Left cardiac atrium (tissue), 4 donors: ENCODE measurements at regions not wholly inside any gene's neighbourhood (a gene's known extent, or its start where the extent isn't known, plus 50 kb on each side); places are given as distances from the start of the nearest gene placed in this dataset.
A peak's percentile ranks its signal among the peaks of the same experiment; 100 is the strongest.

Experiments used
- ATAC-seq, 2 donors: fragments of 200-7000 bp; cut with Tn5 transposase; one replicate each; pipeline ENCODE4 v1.9.1; 2020; ENCODE audit warnings: mild to moderate bottlenecking in 2 of 2, moderate library complexity in 2 of 2
- DNase-seq: peaks from one replicate; pipeline ENCODE4 v3.0.0-alpha.2; 2020
- intact Hi-C, 2 donors: fragments of 100-400 bp; cut with DNase I; formaldehyde crosslinking; loops; one replicate each; pipeline versions ENCODE4 v1.14.1 to v1.15.1; 2022 to 2023
- donor health status: DM: no; HTN: yes; CAD: no.
- donor health status: DM: no; HTN: yes; CAD: no; lungs with severe emphysema.
- donor health status: DM: yes; HTN: yes; CAD: no.
- donor health status: Dilated cardiomyopathy.

DNA sequence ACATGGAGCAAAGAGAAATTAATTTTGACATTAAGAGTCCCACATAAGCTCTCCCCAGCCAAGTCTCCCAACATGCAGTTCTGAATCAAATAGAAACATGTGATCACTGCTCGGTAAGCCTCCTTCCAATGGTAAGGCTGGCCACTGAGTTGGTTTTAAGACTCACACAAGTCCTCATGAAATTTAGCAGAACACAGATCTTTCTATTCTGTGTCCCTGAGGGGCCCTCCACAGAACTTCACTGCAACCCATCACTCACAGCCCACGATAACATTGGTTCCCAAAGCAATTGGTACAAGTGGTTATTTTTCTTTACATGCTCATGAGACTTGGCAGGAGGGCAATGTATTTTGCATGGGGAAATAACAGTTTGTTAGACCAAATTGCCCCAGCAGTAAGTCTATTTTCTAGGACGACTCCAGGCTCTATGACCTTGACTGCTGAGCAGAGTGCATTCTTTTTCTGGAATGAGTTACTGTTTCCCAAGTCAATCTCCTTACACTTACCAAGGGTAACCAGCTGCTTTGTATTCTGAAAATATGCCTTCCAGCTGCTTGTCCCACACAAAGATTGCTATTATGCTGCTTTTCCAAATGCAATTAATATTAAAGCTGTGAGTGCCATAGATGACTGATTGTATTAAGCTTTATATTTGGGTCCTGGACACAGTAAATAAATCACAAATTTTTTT lies 142.3 kb upstream of the TANK start:
- intact Hi-C loops: no loop called here
- DNase-seq (no peak), ATAC-seq (peak; percentile 46 to 76)

DNA sequence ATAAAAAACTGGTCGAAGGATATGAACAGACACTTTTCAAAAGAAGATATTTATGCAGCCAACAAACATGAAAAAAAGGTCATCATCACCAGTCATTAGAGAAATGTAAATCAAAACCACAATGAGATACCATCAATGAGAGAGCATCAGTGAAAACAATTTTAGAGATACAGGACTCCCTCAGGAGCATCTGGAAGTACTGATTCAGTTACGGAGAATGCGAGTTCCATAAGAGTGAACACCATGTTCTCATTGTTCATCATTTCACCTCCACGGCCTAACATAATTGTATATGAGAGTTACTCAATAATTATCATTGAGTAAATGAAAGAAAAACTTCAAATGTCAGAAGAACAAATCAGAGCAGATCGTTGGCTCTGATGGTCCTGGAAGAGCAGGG lies 140.9 kb upstream of the TANK start:
- intact Hi-C loops: no loop called here
- no peak for DNase-seq
- no peak for ATAC-seq

DNA sequence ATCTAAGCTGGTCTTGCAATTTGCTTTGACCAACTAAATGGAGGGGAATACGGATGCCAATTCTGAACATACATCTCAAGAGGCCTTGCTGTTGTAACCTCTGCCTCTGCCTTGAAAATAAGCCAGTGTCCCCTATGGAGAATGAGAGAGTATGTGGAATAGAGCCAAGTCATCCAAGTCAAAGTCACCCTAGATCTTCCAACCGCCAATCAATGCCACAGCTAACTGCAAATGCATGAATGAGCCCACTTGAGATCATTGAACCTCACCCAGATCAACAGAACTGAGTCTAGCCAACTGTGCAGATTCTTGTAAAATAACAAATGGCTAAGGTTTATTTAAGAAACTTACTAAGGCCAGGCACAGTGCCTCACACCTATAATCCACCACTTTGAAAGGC lies 139.8 kb upstream of the TANK start:
- ATAC-seq (no peak), DNase-seq (no peak)
- intact Hi-C loops: no loop called here

DNA sequence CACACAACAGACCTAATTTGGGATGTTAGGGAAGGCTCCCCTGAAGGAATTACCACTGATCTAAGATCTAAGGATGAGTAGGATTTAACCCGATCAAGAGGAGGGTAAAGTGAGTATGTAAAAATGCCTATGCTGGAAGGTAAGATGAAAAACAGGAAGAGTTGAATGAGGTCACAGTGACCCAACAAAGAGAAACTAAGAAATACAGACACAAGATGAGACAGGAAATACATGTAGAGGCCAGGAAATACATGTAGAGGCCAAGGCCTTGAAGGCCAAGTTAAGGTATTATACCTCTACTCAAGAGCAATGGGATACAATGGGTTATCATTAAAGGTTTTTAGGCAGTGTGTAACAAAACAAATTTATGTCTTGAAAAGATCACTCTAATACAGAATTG lies 131.6 kb upstream of the TANK start:
- no peak for DNase-seq
- ATAC-seq: no peak
- intact Hi-C loops: no loop called here

DNA sequence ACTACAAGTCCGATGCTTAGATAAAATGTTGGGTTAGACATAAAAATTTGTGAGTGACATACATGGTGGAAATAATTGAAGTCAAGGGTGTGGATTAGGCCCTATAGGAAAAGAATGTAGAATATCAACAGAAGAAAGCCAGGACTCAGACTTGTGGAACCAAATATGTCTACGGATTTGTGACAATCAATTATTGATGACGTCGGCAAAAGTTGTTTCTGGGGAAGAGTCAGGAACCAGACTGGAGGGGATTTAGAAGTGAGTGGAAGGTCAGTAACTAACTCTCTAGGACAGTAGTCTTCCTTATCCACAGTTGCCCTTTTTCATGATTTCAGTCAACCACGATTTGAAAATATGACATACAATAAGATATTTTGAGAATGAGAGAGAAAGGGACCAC lies 130.9 kb upstream of the TANK start:
- ATAC-seq (no peak), DNase-seq (no peak)
- intact Hi-C loops: no loop called here

DNA sequence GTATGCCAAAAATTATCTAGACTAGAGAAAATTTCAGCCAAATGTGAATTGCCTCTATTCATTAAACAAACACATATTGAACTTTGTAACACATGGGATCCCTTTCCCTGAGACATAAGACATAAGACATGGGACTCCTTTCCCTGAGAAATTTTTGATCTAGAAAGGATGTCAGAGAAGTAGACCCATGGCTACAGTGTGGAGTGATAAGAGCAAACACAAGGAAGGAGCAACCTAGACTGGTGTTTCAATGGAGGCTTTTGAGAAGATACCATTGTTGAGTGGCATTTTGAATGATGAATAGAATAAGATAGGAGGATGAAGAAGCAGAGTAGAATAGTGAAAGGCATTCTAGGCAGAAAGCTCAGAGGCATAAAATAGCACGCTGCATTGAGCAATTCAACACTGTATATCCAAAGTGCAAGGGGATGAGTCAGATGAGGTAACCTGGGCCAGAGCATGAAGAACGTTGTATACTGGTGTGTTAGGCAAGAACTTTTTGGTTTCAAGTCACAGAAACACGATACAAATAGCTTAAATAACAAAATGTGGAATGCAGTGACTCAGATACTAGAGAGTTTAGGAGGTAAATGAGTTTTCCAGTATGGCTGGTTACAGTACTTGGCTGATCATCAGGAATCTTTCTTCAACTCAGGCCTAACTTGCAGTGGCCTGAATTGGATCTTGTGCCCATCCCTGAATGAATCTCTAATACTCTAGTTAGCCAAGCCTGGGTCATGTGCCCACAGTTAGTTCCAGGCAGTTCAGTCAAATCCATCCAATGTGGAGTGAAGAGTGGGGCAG lies 129.8 kb upstream of the TANK start:
- DNase-seq (no peak), ATAC-seq (peak; percentile 47 to 97)
- intact Hi-C loops: no loop called here

DNA sequence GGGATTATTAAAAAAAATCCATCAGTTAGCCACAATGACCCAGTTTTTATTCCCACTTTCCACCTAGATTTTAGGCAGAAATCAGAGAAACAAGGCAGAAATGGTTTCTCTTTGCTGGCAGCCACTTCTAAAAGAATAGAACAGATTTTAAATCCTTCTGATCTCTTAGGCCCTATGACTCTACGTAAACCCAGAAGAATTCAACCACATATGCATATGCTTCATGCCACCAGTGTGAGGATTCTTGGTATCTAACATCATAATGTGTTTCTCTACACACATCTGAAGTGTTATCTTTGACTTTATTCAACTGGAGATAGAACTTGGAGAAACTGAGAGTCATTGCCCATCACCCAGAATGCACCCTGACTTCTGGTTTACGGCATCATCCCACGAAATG lies 128.7 kb upstream of the TANK start:
- no peak for ATAC-seq
- intact Hi-C loops: no loop called here
- no peak for DNase-seq

DNA sequence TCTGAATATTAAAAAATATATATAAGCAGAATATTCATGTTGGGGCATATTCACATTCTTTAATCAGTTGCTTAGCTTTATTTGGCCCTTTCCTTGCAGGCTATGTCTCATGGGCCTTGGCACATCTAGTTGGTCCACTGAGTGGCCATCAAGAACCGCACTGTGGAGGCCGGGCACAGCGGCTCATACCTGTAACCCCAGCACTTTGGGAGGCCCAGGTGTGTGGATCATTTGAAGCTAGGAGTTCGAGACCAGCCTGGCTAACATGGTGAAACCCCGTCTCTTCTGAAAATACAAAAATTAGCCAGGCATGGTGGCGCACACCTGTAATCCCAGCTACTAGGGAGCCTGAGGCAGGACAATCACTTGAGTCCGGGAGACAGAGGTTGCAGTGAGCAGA lies 127.6 kb upstream of the TANK start:
- DNase-seq (no peak), ATAC-seq (no peak)
- intact Hi-C loops: no loop called here

DNA sequence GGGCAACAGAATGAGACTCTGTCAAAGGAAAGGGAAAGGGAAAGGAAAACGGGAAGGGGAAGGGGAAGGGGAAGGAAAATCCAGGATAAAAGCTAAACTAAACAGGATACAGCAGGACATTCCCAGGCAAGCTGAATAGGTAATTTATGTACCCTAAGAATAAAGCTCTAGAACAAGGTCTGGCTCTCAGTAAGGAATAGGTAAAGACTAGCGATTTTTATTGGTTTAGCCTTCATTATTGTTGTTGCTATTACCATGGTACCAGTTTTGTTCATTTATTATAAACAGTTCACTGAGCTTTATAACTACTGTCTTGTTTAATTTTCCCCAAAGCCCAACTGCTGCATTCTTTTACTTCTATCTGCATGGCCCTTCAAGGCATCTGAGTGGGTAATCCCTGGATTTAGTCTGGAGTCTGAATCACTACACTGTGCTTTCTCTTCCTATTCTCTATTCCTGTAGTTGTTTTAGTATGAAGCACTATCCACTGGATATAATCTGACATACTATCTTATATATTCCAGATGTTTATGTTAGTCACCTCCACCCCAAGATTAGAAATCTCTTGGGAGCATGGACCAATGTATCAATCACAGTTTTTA lies 127.1 kb upstream of the TANK start:
- ATAC-seq (no peak), DNase-seq (no peak)
- intact Hi-C loops: no loop called here

DNA sequence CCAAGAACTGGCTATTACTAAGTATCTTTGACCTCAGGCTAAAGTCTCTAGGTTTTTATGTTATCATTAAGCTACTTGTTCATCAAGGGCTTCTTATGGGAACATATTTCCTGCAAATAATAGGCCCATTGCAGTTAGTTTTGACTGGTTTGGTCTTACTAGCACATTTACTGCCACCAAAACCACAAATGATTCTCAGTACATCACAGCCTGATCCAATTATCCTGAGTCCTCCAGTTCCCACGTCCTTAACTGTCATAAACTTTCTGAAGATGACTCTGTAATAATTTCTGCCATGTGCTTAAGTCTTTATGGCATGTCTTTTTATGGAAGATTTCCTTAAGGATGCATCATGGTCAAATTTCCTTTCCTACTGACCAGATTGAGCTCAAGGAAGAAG lies 123.3 kb upstream of the TANK start:
- ATAC-seq (no peak), DNase-seq (no peak)
- intact Hi-C loops: no loop called here

DNA sequence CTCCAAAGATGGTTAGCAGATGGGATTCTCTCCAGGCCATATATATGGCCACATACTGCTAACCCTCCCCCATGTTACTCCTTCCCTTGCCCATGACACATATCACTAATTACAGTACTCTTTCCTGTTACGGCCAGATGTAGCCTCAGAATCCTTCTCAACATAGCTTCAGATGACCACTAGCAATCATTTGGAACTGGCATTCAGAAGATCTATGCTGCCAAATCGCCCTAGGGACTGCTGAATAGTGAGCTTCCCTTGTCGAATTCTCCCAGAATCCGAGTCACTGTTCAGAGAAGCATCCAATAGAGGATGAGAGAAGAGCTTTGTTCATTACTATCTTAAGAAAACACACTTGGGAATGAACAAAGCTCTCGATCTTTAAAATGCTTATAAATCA lies 121.2 kb upstream of the TANK start:
- no peak for DNase-seq
- intact Hi-C loops: no loop called here
- no peak for ATAC-seq

DNA sequence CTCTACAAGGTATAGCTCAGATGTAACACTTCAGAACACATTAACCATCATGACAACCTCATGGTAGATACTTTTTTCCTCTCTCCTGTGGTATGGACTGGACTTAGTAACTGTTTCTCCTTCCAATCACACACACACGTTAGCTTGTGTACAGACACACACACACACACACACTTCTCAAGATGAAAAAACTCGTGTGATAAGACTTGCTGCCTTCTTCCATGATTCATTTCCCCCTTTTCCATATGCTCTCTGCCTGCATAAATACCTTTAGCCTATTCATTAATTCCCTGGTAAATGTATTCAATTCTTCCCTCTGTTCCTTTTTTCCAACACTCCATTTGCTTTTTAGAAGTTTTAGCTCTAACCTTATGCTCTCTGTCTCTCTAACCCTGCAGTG lies 118.9 kb upstream of the TANK start:
- intact Hi-C loops: no loop called here
- no peak for DNase-seq
- no peak for ATAC-seq

DNA sequence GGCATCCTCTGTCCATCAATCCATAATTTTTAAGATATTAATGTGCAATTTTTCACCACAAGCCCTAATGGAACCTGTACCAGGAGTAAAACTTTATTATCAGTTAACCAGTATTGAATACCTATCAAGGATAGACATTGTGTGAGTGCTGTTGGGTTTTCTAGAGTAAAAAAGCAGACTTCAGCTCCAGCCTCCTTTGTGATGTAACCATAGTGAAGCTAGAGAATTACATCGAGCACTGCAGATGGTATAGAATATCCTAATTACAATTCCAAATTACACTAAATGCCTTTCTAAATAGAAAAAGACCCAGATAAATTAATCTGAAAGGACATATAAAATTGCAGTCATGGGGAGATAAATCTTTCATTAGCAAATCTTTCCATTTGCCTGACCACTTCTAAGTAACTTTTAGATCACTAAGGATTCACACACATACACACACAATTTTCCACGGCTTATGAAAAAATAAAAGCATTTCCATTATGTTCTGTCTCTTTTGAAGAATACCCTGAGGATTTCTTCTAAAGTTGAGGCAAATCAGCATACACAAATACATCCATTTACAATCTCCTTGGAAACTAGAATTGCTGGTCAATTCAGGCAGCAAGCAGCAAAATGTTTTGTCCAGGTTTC lies 117.1 kb upstream of the TANK start:
- intact Hi-C loops: no loop called here
- DNase-seq: no peak
- no peak for ATAC-seq

DNA sequence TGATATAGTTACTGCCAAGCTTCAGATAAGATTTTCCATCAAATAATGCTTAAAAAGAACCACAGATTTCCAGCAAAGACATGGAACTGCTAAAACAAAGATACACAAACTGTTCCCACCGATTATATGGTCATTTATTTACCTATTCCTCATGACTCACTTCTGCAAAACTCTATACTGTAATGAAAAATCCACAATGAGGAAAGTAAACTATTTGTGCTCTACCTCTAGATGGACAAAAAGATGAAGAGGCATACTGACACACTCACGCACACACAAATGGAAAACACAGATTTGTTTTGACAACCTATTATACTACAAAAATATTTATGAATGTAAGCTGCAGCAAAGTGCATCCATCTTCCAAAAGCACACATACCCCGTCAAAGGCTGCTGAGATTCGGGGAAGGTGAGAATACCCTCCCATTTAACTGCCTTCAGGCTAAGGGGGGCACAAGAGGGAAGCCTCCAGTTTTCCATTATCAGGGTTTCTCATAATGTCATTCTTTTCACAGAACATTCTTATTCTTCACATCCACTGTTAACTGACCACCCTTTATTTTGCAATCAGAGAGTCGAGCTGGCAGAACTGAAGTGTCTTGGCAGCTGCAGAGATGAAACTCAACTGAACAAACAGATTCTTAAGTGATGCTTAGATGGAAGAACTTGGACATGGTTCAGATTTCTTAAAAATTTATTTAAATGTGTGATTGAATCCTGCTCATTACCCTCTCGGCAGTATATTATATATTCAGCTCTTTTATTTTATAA lies 115.9 kb upstream of the TANK start:
- intact Hi-C loops: no loop called here
- ATAC-seq (peak in 1 of 2 donors; percentile 68), DNase-seq (no peak)

DNA sequence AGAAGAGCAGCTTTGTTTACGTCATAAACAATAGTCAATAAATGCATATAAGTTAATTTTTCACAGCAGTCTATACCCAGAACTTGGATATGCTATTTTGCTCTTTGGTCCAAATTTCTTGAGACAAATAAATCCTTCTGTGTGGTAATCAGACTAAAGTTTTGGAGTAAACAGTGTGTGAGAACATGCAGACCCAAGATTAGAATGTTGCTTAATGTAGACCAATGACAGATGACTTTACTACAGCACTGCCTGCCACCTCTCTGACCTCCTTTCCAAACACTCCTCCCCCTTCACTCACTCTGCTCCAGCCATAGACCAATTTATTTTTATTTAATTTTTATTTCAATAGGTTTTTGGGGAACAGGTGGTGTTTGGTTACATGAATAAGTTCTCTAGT lies 115.3 kb upstream of the TANK start:
- DNase-seq: no peak
- intact Hi-C loops: no loop called here

DNA sequence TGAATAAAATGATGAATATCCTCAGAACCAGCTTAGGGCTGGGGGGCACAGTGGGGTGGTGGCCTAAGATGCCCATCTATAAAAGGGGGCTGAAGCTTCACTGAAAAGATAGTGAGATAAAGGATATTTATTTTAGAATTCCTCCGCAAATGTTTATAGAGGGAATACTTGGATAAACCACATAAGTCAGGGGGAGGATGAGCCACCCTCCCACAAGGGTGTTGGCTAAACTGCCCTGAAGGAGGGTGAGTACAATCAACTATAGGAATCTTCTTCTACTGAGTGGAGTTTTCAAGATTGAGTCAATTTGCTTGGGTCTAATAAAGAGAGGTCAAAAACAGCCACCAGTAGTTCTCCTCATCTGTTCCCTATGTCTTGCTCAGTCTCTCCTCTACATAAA lies 114.5 kb upstream of the TANK start:
- DNase-seq (no peak), ATAC-seq (no peak)
- intact Hi-C loops: no loop called here

More for the DNA sequence above, 115.3 kb upstream of the TANK start:
- peak; percentile 46 to 79 for ATAC-seq

DNA sequence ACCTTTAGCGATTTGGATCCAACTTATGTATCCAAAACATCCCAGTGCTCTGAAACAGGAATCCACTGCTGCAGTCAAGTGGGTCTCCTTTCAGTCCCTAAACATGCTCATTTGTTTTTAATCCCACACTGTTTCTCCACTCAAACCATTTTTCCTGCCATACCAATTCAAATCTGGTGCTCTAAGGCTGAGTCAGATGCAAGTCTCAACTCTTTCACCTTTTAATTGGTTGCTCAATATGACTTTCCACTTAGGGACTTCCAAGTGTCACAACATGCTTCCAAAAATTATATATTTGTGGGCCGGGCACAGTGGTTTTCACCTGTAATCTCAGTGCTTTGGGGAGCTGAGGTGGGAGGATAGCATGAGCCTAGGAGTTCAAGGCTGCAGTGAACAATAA lies 113.4 kb upstream of the TANK start:
- intact Hi-C loops: no loop called here
- ATAC-seq: no peak
- DNase-seq: no peak

DNA sequence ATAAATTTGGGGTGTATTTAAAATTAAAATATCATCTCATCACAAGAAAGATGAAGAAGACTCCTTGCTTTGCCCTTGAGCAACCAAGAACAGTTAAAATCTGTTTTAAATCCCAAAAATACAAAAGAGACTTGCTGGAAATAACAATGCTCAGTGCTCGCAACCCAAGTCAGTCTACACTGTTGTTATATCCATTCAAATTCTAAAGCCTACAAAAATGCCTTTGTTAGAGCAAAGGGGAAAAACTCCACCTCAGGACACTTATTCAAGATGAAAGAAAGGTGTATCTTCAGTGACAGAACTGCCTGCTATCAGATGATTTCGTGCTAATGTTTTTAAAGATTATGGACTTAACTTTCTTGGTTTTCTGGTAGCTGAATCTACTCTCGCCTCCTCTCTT lies 111.9 kb upstream of the TANK start:
- ATAC-seq: no peak
- DNase-seq: no peak
- intact Hi-C loops: no loop called here

DNA sequence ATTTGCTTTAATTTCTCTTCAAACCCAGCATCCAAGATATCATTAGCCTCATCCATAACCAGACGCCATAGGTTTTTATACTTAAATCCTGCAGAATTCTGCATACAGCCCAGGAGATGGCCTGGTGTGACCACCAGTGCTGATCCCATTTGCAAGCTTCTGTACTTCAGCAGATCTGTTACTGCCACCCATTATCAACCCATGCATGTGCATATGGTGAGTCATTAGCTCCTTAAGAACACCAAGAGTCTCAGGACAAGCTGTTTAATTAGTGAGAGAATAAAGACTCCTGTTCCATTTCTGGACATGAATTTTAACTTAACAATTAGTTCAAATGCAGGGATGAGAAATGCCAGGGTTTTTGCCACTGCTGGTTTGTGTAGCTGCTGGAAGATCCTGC lies 110.7 kb upstream of the TANK start:
- ATAC-seq (no peak), DNase-seq (no peak)
- intact Hi-C loops: no loop called here

DNA sequence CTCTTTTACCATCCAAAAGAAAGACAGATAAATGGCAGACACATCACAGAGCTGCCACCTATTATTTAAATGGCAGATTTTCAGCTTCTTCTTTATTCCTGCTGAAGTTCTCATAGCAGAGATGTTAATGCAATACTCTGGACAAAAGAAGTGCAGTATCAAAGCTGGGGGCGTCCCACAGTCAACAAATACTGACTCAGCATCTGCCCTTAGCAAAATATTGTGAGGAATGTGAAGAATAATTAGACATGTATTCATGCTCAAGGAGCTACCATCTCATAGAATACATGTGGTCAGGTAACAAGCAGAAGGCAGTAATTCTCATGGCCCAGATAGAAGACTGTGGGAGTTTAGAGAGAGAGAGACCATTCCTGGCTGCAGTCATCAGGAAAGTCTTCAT lies 108.0 kb upstream of the TANK start:
- intact Hi-C loops: no loop called here

More for the DNA sequence above, 108.0 kb upstream of the TANK start:
- ATAC-seq (no peak), DNase-seq (no peak)
